ENCODE measurements at regions not wholly inside any gene's neighbourhood (a gene's known extent, or its start where the extent isn't known, plus 50 kb on each side); places are given as distances from the start of the nearest gene placed in this dataset.
"Not testable (repeated sequence)": the region's sequence is repeated elsewhere in the genome, so short reads cannot be mapped to it uniquely, and the experiment has no call there.

GRCh38 chr5:97545886-97546535 lies 363.0 kb upstream of the RIOK2 start:
- DNase-seq = no peak

GRCh38 chr5:97547430-97547829 lies 364.4 kb upstream of the RIOK2 start:
- DNase-seq = no peak

DNA sequence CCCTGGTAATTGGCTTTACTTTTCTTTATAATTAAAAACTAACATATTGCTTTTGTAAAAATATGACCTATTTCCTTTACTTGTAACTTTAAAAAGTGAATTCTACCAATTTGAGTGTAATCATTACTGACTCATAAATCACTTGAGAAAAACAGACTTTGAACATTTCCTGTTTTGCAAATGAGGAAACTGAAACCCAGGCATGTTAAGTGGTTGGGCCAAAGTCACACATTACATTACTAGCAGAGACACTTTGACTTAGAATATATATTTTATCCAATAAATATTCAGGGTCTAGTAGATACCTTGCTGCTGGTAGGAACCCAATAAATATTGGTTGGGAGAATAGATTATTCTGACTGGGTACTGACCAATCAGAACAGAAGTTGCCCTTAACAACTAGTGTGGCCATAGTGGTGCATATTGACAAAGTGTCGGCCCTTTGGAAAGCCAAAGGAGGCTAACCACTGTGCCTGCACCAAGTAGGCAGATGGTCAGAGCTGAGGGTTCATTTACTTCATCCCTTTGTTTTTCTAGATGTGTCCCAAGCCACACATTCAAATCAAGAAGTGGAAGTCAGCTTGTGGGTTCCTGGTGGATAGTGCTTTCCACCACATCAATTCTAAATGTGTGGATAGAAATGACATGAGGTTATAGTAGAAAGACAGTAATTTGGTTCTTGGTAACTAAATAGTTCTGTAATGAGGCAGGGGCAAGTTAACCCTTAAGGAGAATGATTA lies 365.1 kb upstream of the RIOK2 start:
- DNase-seq = no peak

DNA sequence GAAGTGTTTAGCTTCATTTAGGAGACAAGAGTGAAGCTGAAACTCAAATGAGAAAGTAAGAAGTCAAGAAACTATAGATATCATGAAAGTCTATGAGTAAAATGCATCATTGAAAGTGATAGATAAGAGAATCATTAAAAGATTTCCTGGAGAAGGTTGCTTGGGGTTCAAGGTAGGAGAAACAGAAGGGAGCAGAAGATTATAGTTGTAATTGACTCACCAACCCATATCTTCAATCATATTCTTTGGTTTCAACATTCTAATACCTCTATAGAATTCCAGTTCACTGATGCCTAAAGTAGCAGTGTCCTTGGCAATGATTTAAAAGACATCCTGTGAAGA lies 365.7 kb upstream of the RIOK2 start:
- DNase-seq = no peak

DNA sequence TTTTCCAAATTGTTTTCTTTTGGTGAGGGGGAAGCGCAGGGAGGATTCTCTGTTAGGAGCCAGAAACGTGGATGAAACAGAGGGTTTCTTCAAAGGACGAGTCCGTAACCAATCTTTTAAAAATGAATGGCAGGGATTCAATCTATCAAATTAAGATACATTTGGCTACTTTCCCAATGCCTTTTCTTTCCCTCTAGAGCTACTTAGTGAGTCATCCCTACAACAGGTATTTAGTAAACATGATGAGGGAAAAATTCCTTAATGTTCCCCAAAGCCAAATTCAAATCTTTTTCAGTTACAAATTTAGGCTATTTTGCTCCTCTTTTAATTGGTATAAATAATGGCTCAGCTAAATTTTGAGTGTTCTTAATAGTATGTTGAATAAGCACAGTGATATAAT lies 366.4 kb upstream of the RIOK2 start:
- DNase-seq = no peak

GRCh38 chr5:97550164-97550563 lies 367.1 kb upstream of the RIOK2 start:
- DNase-seq = no peak

DNA sequence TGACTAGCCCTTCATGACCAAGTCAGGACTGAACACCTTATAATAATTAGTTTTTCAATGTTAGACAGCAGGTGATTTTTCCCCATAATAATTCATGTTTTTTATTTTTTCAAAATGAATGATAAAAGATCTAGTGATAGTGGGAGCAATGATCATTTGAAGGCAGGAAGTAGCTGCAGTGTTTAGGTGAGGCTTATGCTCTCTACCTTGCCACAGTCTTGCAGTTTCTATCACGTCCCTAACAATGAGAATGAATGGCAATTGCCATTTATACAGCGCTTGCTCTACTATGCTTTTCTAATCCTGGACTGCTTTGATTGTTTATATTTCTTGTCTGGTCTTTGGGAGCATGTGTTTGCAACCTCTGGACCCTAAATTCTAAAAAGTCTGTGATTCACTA lies 367.8 kb upstream of the RIOK2 start:
- no peak for DNase-seq

GRCh38 chr5:97553604-97554452 lies 370.8 kb upstream of the RIOK2 start:
- DNase-seq = no peak

DNA sequence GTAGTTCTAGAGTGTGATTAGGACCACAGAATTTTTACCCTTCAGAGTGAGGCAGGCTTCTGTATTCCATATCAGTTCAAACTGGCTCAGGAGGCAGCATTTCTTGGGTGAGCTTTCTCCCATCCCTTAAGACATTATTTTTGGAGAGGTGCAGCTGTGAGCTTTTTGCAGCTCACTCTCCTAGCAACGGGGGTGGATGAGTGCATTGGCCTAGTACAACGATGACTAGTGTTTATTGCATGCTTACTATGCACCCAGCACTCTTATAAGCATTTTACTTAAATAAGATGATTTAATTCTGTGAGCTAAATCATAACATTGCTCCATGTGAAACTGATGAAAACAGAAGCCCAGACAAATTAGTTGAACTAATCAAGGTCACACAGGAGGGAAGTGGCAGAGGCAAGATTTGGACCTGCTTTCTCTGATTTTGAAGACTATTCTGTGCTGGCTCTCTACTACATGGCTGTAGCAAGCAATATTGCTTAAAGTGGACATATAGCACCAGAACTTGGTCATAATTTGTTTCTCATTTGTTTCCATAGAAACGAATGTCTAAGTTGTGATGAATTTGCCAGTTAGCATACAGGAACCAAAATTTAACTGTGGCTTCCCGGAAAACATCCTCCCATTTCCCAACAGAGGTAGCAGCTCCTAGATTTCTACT lies 372.1 kb upstream of the RIOK2 start:
- DNase-seq = no peak

- no peak for DNase-seq
Measured at GRCh38 chr5:97555644-97555981, 372.6 kb upstream of the RIOK2 start.

DNA sequence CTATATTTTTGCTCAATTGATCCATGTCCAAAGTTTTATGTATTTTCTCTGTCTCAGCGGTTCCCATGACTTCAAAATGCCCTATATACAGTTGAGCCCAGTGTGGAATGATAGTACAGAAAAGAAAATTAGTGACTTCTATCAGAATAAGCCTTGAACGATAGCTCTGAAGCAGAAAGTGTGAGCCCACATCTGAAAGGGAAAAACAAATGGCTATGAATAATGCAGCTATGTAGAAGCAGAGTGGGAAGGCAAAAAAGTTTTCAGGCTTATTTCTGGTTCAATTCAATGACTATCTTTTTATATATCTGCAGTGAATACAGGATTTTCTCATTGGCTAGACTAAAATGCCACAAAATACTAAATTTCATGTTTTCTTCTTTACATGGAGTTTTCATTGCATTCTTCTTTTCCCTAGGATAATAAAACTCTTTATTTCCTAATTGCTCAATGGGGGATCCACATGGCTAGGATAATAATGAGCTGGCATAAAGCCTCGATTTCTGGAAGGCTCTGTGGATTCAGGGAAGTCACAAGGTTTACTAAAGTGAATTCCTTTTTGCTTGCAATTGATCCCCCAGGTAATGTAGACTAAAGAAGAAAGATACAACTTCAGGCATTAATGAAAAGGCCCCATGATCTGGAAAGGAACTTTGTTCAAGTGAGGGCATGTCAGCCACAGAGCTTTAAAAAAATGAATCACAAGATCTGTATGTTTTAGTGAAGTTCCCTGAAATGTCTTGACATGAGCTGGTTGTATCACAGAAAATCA lies 377.0 kb upstream of the RIOK2 start:
- no peak for DNase-seq

DNA sequence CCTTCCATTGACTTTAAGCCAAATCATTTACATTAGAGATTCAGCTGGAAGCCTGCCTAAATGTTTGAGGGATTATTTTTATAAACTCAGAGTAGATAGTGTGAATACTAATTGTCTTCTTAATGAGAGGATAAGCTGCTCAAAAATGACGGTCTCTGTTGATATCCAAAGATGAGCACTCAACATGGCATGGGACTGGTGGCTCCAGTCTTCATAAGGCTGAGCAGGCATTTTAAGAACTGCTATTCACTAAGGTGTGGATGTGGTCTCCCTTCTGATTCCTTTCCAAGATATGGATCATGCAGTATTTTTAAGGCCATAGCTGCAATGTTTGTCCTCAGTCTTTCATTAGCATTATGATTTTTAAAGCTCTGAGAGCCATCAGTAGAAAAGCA lies 377.5 kb upstream of the RIOK2 start:
- no peak for DNase-seq

GRCh38 chr5:97563050-97563657 lies 380.1 kb upstream of the RIOK2 start:
- no peak for DNase-seq

DNA sequence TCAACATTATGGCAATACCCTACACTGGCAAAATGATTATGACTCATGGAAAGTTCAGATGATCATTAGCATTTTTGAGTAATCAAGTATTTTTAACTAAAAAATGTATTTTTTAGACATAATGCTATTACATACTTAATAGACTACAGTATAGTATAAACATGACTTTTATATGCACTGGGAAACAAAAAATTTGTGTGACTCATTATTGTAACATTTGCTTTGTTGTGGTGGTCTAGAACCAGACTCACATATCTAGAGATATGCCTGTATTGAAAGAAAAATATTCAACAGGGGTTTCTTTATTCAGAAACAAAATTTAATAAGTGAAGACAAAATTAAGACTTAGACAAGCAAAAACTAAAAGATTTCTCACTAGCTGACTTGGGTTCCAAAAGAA lies 385.3 kb upstream of the RIOK2 start:
- no peak for DNase-seq

DNA sequence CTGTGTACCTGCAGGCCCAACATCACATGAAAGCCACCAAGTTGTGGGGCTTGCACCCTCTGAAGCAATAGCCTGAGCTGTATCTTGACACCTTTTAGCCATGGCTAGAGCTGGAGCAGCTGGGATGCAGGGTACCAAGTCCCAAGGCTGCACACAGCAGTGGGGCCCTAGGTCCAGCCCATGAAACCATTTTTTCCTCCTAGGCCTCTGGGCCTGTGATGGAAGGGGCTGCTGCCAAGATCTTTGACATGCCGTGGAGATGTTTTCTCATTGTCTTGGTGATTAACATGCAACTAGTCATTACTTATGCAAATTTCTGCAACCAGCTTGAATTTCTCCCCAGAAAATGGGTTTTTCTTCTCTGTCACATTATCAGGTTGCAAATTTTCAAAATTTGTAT lies 387.2 kb upstream of the RIOK2 start:
- no peak for DNase-seq

GRCh38 chr5:97575322-97575721 lies 392.3 kb upstream of the RIOK2 start:
- DNase-seq = no peak

GRCh38 chr5:97576956-97577355 lies 393.9 kb upstream of the RIOK2 start:
- DNase-seq = no peak

DNA sequence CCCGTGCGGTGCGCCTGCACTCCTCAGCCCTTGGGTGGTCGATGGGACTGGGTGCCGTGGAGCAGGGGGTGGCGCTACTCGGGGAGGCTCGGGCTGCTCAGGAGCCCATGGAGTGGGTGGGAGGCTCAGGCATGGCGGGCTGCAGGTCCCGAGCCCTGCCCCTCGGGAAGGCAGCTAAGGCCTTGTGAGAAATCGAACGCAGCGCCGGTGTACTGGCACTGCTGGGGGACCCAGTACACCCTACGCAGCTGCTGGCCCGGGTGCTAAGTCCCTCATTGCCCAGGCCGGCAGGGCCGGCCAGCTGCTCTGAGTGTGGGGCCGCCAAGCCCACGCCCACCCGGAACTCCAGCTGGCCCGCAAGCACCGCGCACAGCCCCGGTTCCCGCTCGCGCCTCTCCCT lies 396.9 kb upstream of the RIOK2 start:
- not testable (repeated sequence) for DNase-seq

- DNase-seq = no peak
Measured at GRCh38 chr5:97580746-97581145, 397.7 kb upstream of the RIOK2 start.

DNA sequence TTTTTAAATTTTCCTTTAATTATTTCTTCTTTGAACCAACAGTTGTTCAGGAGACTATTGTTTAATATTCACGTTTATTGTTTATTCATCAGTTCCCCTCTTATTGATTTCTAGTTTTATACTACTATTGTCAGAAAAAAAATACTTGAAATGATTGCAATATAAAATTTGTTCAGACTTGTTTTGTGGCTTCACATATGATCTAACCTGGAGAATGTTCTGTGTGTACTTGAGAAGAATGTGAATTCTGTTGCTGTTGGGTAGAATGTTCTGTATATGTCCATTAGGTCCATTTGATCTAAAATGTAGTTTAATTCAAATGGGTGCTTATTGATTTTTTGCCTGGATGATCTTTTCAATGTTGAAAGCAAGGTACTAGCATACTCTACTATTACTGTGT lies 408.7 kb upstream of the RIOK2 start:
- DNase-seq = no peak

DNA sequence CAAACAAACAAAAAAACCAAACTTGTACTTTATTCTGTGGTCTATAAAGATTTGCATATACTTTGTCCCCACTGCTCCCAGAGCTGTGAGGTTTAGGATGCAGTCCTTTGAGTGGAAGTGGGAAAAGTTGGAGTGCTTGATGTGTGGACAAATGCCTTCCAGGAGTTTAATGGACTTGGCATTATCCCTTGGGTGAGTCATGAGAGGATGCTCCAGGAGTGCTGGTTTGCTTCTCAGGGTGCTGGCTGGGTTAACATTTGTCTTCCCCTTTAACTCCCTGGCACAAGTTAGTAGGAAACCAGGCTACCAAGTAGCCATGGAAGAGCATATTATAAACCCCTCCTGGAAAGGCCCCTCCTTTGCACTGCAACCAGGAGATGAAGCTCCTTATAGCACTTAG lies 417.4 kb upstream of the RIOK2 start:
- no peak for DNase-seq

- no peak for DNase-seq
Measured at GRCh38 chr5:97601651-97602050, 418.6 kb upstream of the RIOK2 start.
